ENCODE measurements at regions not wholly inside any gene's neighbourhood (a gene's known extent, or its start where the extent isn't known, plus 50 kb on each side); places are given as distances from the start of the nearest gene placed in this dataset.
A peak's percentile ranks its signal among the peaks of the same experiment; 100 is the strongest.

DNA sequence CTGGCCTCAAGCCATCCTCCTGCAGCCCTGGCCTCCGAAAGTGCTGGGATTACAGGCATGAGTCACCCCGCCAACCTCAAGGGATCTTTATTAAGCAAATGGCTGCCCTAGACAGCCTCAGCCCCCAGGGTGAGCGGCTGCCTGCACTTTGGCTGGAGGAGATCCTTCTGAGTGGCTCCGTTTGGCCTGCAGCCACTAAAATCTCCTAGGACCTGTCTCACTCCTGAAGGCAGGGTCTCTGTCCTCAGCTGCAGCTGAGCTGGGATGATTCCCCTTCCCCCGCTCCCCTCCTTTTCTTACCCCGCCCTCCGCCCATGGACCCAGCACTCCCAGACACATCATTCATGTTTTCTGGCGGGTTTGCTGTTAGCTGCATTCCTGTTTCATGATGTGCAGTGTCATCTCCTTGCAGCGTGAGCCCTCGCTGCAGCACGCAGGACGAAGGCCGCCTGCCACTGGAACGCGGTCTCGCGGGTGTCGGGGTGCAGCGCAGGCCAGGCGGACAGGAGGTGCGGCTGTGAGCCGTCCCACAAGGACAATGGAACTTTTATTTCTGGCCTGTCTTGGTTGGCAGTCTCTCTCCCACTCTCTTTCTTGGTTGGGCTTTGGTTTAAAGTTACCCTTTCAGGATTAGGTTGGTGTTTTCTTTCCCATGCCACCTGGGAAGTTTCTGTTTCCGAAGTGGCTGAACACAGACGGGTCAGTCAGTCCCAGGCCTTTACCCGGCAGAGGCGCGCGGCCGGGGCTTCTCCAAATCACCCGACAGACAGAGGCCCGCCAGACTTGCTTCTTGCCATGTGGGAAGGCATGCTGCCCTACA, 137.1 kb downstream of the FOXD1 start:
- TF ChIP-seq, protein P1, sequence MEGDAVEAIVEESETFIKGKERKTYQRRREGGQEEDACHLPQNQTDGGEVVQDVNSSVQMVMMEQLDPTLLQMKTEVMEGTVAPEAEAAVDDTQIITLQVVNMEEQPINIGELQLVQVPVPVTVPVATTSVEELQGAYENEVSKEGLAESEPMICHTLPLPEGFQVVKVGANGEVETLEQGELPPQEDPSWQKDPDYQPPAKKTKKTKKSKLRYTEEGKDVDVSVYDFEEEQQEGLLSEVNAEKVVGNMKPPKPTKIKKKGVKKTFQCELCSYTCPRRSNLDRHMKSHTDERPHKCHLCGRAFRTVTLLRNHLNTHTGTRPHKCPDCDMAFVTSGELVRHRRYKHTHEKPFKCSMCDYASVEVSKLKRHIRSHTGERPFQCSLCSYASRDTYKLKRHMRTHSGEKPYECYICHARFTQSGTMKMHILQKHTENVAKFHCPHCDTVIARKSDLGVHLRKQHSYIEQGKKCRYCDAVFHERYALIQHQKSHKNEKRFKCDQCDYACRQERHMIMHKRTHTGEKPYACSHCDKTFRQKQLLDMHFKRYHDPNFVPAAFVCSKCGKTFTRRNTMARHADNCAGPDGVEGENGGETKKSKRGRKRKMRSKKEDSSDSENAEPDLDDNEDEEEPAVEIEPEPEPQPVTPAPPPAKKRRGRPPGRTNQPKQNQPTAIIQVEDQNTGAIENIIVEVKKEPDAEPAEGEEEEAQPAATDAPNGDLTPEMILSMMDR (IDR thresholded peaks at IDR 0.05; ENCODE audit: control extremely low read depth, extremely low read depth), result no peak
- Histone ChIP-seq H3K36me3 (ENCODE audit: control insufficient read depth in 4 of 4, insufficient read depth in 4 of 4, low read length in 4 of 4) (no peaks in the 10 kb centered on the region), H3K27me3 (ENCODE audit: control insufficient read depth in 3 of 3, insufficient read depth in 3 of 3, low read length in 2 of 3) (peaks cover 0 to 89% (median 58%) of the 10 kb centered on the region in 3 donors), H3K4me1 (ENCODE audit: control insufficient read depth in 5 of 5, insufficient read depth in 5 of 5, low read length in 5 of 5) (peaks cover 0 to 6% (median 0%) of the 10 kb centered on the region in 5 donors), H3K4me3 (no peak overlapping the region), H3K9ac (ENCODE audit: insufficient read depth in 1 of 2, low read length in 2 of 2) (no peak overlapping the region), H3K9me3 (ENCODE audit: control insufficient read depth in 4 of 4, insufficient read depth in 3 of 4, low read length in 3 of 4) (peaks cover 0 to 8% (median 0%) of the 10 kb centered on the region in 4 donors), H3K27ac (ENCODE audit: low read depth in 1 of 2, low read length in 1 of 2) (no peak overlapping the region)
- WGBS, 2 donors, result 13 to 17% methylated on average over 31 of the region's 31 CpGs
- DNase-seq (peak; percentile 25 to 47 (median 27)), ATAC-seq (ENCODE audit: insufficient read depth, low FRiP score) (no peak)

DNA sequence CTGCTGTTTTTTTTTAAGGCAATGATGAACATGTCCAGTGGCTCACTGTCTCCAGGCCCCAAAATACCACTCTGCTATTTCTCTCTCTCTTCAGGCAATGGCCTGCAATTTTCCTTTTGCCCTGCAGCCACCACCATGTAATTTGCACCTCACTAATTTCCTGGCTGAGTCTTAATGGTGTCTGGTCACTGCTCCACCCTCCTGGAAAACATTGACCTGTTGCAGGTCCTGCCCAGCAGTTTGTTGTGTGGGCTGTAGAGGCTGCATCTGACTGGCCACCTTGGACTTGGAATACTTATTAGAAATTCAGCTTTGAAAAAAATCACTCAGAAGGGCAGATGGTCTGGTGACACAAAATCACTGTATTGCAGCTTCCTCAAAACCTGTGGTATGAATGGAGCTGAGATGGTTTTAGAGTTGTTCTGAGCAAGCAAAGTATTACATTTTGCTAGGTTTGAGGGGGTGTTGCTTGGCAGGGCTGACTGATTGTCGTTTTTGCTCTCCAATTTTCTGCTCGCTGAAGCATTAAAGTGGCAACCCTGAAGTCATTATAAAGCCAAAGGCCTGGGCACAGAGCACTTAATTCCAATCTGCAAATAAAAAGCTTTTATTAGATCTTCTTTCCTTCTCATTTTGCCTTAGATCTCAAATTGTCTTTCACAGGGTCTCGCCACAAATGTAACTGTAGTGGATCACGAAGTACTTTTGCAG, 134.8 kb downstream of the TMEM174 start:
- WGBS, 2 donors, result 64 to 67% methylated on average over 4 of the region's 4 CpGs
- H3K36me3 ChIP-seq (ENCODE audit: control insufficient read depth in 4 of 4, insufficient read depth in 4 of 4, low read length in 4 of 4), result no peaks in the 10 kb centered on the region
- TF ChIP-seq, protein P1 (IDR thresholded peaks at IDR 0.05; ENCODE audit: control extremely low read depth, extremely low read depth), result no peak
- no peak overlapping the region for H3K4me3 ChIP-seq
- peaks cover 6 to 96% (median 69%) of the 10 kb centered on the region in 3 donors for H3K27me3 ChIP-seq (ENCODE audit: control insufficient read depth in 3 of 3, insufficient read depth in 3 of 3, low read length in 2 of 3)
- H3K9ac ChIP-seq (ENCODE audit: insufficient read depth in 1 of 2, low read length in 2 of 2), result no peak overlapping the region
- ATAC-seq (ENCODE audit: insufficient read depth, low FRiP score), result no peak
- peaks cover 0 to 15% (median 0%) of the 10 kb centered on the region in 4 donors for H3K9me3 ChIP-seq (ENCODE audit: control insufficient read depth in 4 of 4, insufficient read depth in 3 of 4, low read length in 3 of 4)
- peaks cover 0 to 14% (median 6%) of the 10 kb centered on the region in 5 donors for H3K4me1 ChIP-seq (ENCODE audit: control insufficient read depth in 5 of 5, insufficient read depth in 5 of 5, low read length in 5 of 5)
- H3K27ac ChIP-seq (ENCODE audit: low read depth in 1 of 2, low read length in 1 of 2), result no peak overlapping the region
- DNase-seq, result no peak

DNA sequence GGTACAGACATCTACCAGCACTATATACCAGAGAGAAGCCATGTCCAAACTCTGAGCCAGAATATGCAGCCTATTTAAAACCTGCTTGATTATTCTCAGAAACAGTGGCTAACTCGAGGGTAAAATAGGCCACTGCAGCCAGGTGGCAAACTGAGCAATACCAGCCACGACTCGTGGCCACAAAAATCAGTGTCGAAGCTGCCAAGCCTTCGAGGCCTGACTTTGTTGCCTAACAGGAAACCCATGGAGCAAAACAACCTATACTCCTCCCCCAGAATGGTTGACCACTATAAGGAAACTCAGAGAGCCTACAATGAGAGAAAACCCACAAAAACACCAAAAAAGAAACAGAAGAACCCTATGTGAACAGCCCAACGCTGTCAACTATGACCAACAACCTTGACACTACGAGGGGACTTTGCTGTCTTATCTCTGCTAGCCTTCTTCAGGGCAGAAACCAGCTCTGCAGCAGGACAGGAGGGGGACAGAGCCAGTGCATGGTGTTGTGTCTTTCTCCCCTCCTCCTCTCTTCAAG, 133.8 kb downstream of the TMEM174 start:
- Histone ChIP-seq H3K27me3 (ENCODE audit: control insufficient read depth in 3 of 3, insufficient read depth in 3 of 3, low read length in 2 of 3) (peaks cover 14 to 95% (median 72%) of the 10 kb centered on the region in 3 donors), H3K9me3 (ENCODE audit: control insufficient read depth in 4 of 4, insufficient read depth in 3 of 4, low read length in 3 of 4) (peaks cover 0 to 15% (median 0%) of the 10 kb centered on the region in 4 donors), H3K9ac (ENCODE audit: insufficient read depth in 1 of 2, low read length in 2 of 2) (no peak overlapping the region), H3K27ac (ENCODE audit: low read depth in 1 of 2, low read length in 1 of 2) (no peak overlapping the region), H3K4me3 (peak overlapping the region; percentile 8), H3K4me1 (ENCODE audit: control insufficient read depth in 5 of 5, insufficient read depth in 5 of 5, low read length in 5 of 5) (peaks cover 0 to 13% (median 6%) of the 10 kb centered on the region in 5 donors), H3K36me3 (ENCODE audit: control insufficient read depth in 4 of 4, insufficient read depth in 4 of 4, low read length in 4 of 4) (no peaks in the 10 kb centered on the region)
- DNase-seq (no peak), ATAC-seq (ENCODE audit: insufficient read depth, low FRiP score) (no peak)
- WGBS, 2 donors, result 40 to 69% methylated on average over 7 of the region's 7 CpGs
- TF ChIP-seq, protein P1 (IDR thresholded peaks at IDR 0.05; ENCODE audit: control extremely low read depth, extremely low read depth), result no peak

Measured in lung (tissue), 11 donors.